ENCODE measurements at regions not wholly inside any gene's neighbourhood (a gene's known extent, or its start where the extent isn't known, plus 50 kb on each side); places are given as distances from the start of the nearest gene placed in this dataset.
A peak's percentile ranks its signal among the peaks of the same experiment; 100 is the strongest.

- DNase-seq, result no peak
- ChIA-PET POLR2A (interaction anchor here (0.6 kb wide), 2 partner anchors 15 to 157 kb away, joined by 3 to 4 read pairs; no protein-coding TSS in a partner anchor), CTCF (no interaction called here)
- H3K27ac Mint-ChIP-seq, result no peak overlapping the region
- peaks cover 20% of the 10 kb centered on the region for H3K4me1 Mint-ChIP-seq
- peaks cover 45% of the 10 kb centered on the region for H3K27me3 Mint-ChIP-seq
- H3K9me3 Mint-ChIP-seq, result no peaks in the 10 kb centered on the region
- no peak overlapping the region for H3K4me3 Mint-ChIP-seq
- no peaks in the 10 kb centered on the region for H3K36me3 Mint-ChIP-seq (ENCODE audit: low read depth)
These were observed 51.0 kb downstream of the CCDC54 start for GRCh38 chr3:107428051-107428858.

- ChIA-PET CTCF (interaction anchor here (0.9 to 3.1 kb wide), 8 partner anchors 9 to 193 kb away, joined by 3 to 8 read pairs (median 4); no protein-coding TSS in a partner anchor), POLR2A (no interaction called here)
- H3K4me1 Mint-ChIP-seq, result peaks cover 20% of the 10 kb centered on the region
- H3K27ac Mint-ChIP-seq, result no peak overlapping the region
- H3K9me3 Mint-ChIP-seq, result no peaks in the 10 kb centered on the region
- DNase-seq, result peak; percentile 56
- peaks cover 52% of the 10 kb centered on the region for H3K27me3 Mint-ChIP-seq
- peak overlapping the region; percentile 75 for H3K4me3 Mint-ChIP-seq
- no peaks in the 10 kb centered on the region for H3K36me3 Mint-ChIP-seq (ENCODE audit: low read depth)
These were observed 52.3 kb downstream of the CCDC54 start for GRCh38 chr3:107429320-107430181.

GRCh38 chr3:107430214-107430995 lies 53.2 kb downstream of the CCDC54 start:
- Mint-ChIP-seq H3K4me1 (peaks cover 20% of the 10 kb centered on the region), H3K36me3 (ENCODE audit: low read depth) (no peaks in the 10 kb centered on the region), H3K4me3 (peak overlapping the region; percentile 75), H3K27ac (peak overlapping the region; percentile 86), H3K9me3 (no peaks in the 10 kb centered on the region), H3K27me3 (peaks cover 54% of the 10 kb centered on the region)
- DNase-seq, result no peak
- ChIA-PET CTCF (interaction anchor here (0.9 to 3.1 kb wide), 6 partner anchors 20 to 194 kb away, joined by 3 to 8 read pairs (median 5); no protein-coding TSS in a partner anchor), POLR2A (interaction anchor here (0.7 kb wide), 1 partner anchor 9 kb away, joined by 3 read pairs; no protein-coding TSS in a partner anchor)

- peaks cover 20% of the 10 kb centered on the region for H3K4me1 Mint-ChIP-seq
- no peaks in the 10 kb centered on the region for H3K9me3 Mint-ChIP-seq
- ChIA-PET CTCF (interaction anchor here (1.4 to 3.1 kb wide), 3 partner anchors 22 to 158 kb away, joined by 5 to 8 read pairs (median 5); no protein-coding TSS in a partner anchor), POLR2A (interaction anchor here (0.7 kb wide), 1 partner anchor 10 kb away, joined by 3 read pairs; no protein-coding TSS in a partner anchor)
- H3K36me3 Mint-ChIP-seq (ENCODE audit: low read depth), result no peaks in the 10 kb centered on the region
- peaks cover 51% of the 10 kb centered on the region for H3K27me3 Mint-ChIP-seq
- peak overlapping the region; percentile 86 for H3K27ac Mint-ChIP-seq
- peak overlapping the region; percentile 75 for H3K4me3 Mint-ChIP-seq
- DNase-seq, result peak; percentile 30
These were observed 53.7 kb downstream of the CCDC54 start for GRCh38 chr3:107430996-107431245.

- no peaks in the 10 kb centered on the region for H3K9me3 Mint-ChIP-seq
- H3K36me3 Mint-ChIP-seq (ENCODE audit: low read depth), result no peaks in the 10 kb centered on the region
- H3K27ac Mint-ChIP-seq, result peak overlapping the region; percentile 86
- peak; percentile 30 for DNase-seq
- peaks cover 20% of the 10 kb centered on the region for H3K4me1 Mint-ChIP-seq
- POLR2A ChIA-PET, result interaction anchor here (0.7 kb wide), 1 partner anchor 10 kb away, joined by 3 read pairs; no protein-coding TSS in a partner anchor
- H3K27me3 Mint-ChIP-seq, result peaks cover 52% of the 10 kb centered on the region
- peak overlapping the region; percentile 81 for H3K4me3 Mint-ChIP-seq
- CTCF ChIA-PET, result interaction anchor here (0.8 to 3.1 kb wide), 4 partner anchors 10 to 159 kb away, joined by 3 to 8 read pairs (median 5); no protein-coding TSS in a partner anchor
These were observed 54.2 kb downstream of the CCDC54 start for GRCh38 chr3:107431246-107432012.

- Mint-ChIP-seq H3K4me3 (peak overlapping the region; percentile 81), H3K4me1 (peaks cover 20% of the 10 kb centered on the region), H3K9me3 (no peaks in the 10 kb centered on the region), H3K27ac (peak overlapping the region; percentile 86), H3K27me3 (peaks cover 50% of the 10 kb centered on the region), H3K36me3 (ENCODE audit: low read depth) (no peaks in the 10 kb centered on the region)
- DNase-seq, result no peak
- ChIA-PET POLR2A (no interaction called here), CTCF (interaction anchor here (0.8 to 3.1 kb wide), 3 partner anchors 10 to 159 kb away, joined by 3 to 8 read pairs (median 5); no protein-coding TSS in a partner anchor)
These were observed 54.8 kb downstream of the CCDC54 start for GRCh38 chr3:107432013-107432515.

- peaks cover 20% of the 10 kb centered on the region for H3K4me1 Mint-ChIP-seq
- H3K27ac Mint-ChIP-seq, result peak overlapping the region; percentile 14
- H3K27me3 Mint-ChIP-seq, result peaks cover 45% of the 10 kb centered on the region
- H3K36me3 Mint-ChIP-seq (ENCODE audit: low read depth), result no peaks in the 10 kb centered on the region
- H3K9me3 Mint-ChIP-seq, result no peaks in the 10 kb centered on the region
- ChIA-PET CTCF (no interaction called here), POLR2A (no interaction called here)
- no peak for DNase-seq
- peak overlapping the region; percentile 39 for H3K4me3 Mint-ChIP-seq
These were observed 55.4 kb downstream of the CCDC54 start for GRCh38 chr3:107432646-107433045.

GRCh38 chr3:107436029-107436428 lies 58.8 kb downstream of the CCDC54 start:
- DNase-seq, result no peak
- H3K4me3 Mint-ChIP-seq, result no peak overlapping the region
- no peak overlapping the region for H3K27ac Mint-ChIP-seq
- ChIA-PET CTCF (no interaction called here), POLR2A (no interaction called here)
- peaks cover 20% of the 10 kb centered on the region for H3K27me3 Mint-ChIP-seq
- H3K4me1 Mint-ChIP-seq, result peaks cover 7% of the 10 kb centered on the region
- H3K36me3 Mint-ChIP-seq (ENCODE audit: low read depth), result no peaks in the 10 kb centered on the region
- no peaks in the 10 kb centered on the region for H3K9me3 Mint-ChIP-seq

GRCh38 chr3:107438671-107439070 lies 61.4 kb downstream of the CCDC54 start:
- Mint-ChIP-seq H3K27ac (no peak overlapping the region), H3K4me1 (no peaks in the 10 kb centered on the region), H3K36me3 (ENCODE audit: low read depth) (no peaks in the 10 kb centered on the region), H3K27me3 (peaks cover 10% of the 10 kb centered on the region), H3K9me3 (no peaks in the 10 kb centered on the region), H3K4me3 (no peak overlapping the region)
- POLR2A ChIA-PET, result no interaction called here
- CTCF ChIA-PET, result no interaction called here
- no peak for DNase-seq

- Mint-ChIP-seq H3K27ac (no peak overlapping the region), H3K9me3 (no peaks in the 10 kb centered on the region), H3K4me3 (no peak overlapping the region), H3K27me3 (no peaks in the 10 kb centered on the region), H3K36me3 (ENCODE audit: low read depth) (no peaks in the 10 kb centered on the region), H3K4me1 (no peaks in the 10 kb centered on the region)
- CTCF ChIA-PET, result no interaction called here
- no peak for DNase-seq
- POLR2A ChIA-PET, result no interaction called here
These were observed 64.4 kb downstream of the CCDC54 start for GRCh38 chr3:107441617-107442016.

- H3K27me3 Mint-ChIP-seq, result no peaks in the 10 kb centered on the region
- ChIA-PET CTCF (no interaction called here), POLR2A (interaction anchor here (0.6 kb wide), 1 partner anchor 15 kb away, joined by 3 read pairs; no protein-coding TSS in a partner anchor)
- H3K27ac Mint-ChIP-seq, result no peak overlapping the region
- no peak overlapping the region for H3K4me3 Mint-ChIP-seq
- H3K9me3 Mint-ChIP-seq, result no peaks in the 10 kb centered on the region
- H3K36me3 Mint-ChIP-seq (ENCODE audit: low read depth), result no peaks in the 10 kb centered on the region
- no peaks in the 10 kb centered on the region for H3K4me1 Mint-ChIP-seq
- no peak for DNase-seq
These were observed 66.2 kb downstream of the CCDC54 start for GRCh38 chr3:107443461-107443860.

GRCh38 chr3:107446706-107447105 lies 69.5 kb downstream of the CCDC54 start:
- H3K27me3 Mint-ChIP-seq, result no peaks in the 10 kb centered on the region
- H3K27ac Mint-ChIP-seq, result no peak overlapping the region
- ChIA-PET POLR2A (no interaction called here), CTCF (no interaction called here)
- no peak overlapping the region for H3K4me3 Mint-ChIP-seq
- no peak for DNase-seq
- no peaks in the 10 kb centered on the region for H3K36me3 Mint-ChIP-seq (ENCODE audit: low read depth)
- no peaks in the 10 kb centered on the region for H3K4me1 Mint-ChIP-seq
- no peaks in the 10 kb centered on the region for H3K9me3 Mint-ChIP-seq

Data from activated CD4-positive, alpha-beta T cell treated with anti-CD3 and anti-CD28 coated beads, Interleukin-2, amount 10 ng/mL, durations not matched to agents 7 days and 5 days (primary cell).